ENCODE measurements at regions not wholly inside any gene's neighbourhood (a gene's known extent, or its start where the extent isn't known, plus 50 kb on each side); places are given as distances from the start of the nearest gene placed in this dataset.

GRCh38 chr7:94142281-94142680 lies 138.1 kb upstream of the BET1 start:
- TF ChIP-seq CTCF (IDR thresholded peaks at IDR 0.05; ENCODE audit: extremely low read depth in 1 of 2, insufficient read depth in 1 of 2, low read depth in 1 of 2, low read length in 2 of 2) (no peak), POLR2A (IDR thresholded peaks at IDR 0.05; ENCODE audit: low read depth, low read length) (no peak), EZH2 (IDR thresholded peaks at IDR 0.05; ENCODE audit: borderline replicate concordance, low read depth, low read length, severe bottlenecking) (no peak)
